Sigmoid colon (tissue), 4 donors: ENCODE measurements at regions not wholly inside any gene's neighbourhood (a gene's known extent, or its start where the extent isn't known, plus 50 kb on each side); places are given as distances from the start of the nearest gene placed in this dataset.

ENCODE experiments used
- EP300 ChIP-seq, 4 donors: sonication (generic); formaldehyde crosslinking; IDR thresholded peaks; one replicate each; pipeline ENCODE4 v1.6.1; 2017; ENCODE audit warnings: antibody characterized with exemption in 4 of 4
- POLR2A ChIP-seq, 2 donors: fragments of 450-650 bp; IDR thresholded peaks; one replicate each; pipeline ENCODE4 v1.6.1; 2016; ENCODE audit warnings: antibody characterized with exemption in 2 of 2, mild to moderate bottlenecking in 2 of 2, moderate library complexity in 2 of 2
- POLR2AphosphoS5 ChIP-seq, 4 donors: sonication (generic); formaldehyde crosslinking; IDR thresholded peaks; one replicate each; pipeline ENCODE4 v1.6.1; 2017; ENCODE audit warnings: antibody characterized with exemption in 4 of 4
- TF ChIP-seq, protein P1 (sequence below), 4 experiments: fragments of 450-650 bp in 3 of 4; fragments of 200-600 bp in 1 of 4; IDR thresholded peaks; one replicate each; pipeline ENCODE4 v1.5.1; 2016 to 2019; ENCODE audit warnings: antibody characterized with exemption in 4 of 4, mild to moderate bottlenecking in 3 of 4, moderate library complexity in 2 of 4

DNA sequence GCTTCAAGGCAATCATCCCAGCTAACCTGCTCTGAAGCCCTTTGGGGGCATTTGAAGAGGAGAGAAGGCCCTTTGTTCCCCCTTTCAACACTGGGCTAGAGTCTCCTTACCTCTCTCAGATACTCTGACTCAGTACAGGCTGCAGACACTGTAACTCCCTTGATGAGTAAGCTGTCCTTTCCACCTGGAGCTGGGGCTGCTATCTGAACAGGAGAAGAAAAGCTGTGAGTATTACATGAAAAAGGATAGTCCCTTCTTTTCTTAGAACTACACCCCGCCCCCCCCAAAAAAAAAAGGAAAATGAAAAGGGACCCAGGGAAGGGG lies 186.6 kb upstream of the PLEKHG7 start:
- TF ChIP-seq EP300 (IDR thresholded peaks at IDR 0.05), result no peak
- TF ChIP-seq POLR2AphosphoS5 (IDR thresholded peaks at IDR 0.05), result no peak
- TF ChIP-seq, protein P1, sequence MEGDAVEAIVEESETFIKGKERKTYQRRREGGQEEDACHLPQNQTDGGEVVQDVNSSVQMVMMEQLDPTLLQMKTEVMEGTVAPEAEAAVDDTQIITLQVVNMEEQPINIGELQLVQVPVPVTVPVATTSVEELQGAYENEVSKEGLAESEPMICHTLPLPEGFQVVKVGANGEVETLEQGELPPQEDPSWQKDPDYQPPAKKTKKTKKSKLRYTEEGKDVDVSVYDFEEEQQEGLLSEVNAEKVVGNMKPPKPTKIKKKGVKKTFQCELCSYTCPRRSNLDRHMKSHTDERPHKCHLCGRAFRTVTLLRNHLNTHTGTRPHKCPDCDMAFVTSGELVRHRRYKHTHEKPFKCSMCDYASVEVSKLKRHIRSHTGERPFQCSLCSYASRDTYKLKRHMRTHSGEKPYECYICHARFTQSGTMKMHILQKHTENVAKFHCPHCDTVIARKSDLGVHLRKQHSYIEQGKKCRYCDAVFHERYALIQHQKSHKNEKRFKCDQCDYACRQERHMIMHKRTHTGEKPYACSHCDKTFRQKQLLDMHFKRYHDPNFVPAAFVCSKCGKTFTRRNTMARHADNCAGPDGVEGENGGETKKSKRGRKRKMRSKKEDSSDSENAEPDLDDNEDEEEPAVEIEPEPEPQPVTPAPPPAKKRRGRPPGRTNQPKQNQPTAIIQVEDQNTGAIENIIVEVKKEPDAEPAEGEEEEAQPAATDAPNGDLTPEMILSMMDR (IDR thresholded peaks at IDR 0.05), result no peak
- no peak for TF ChIP-seq POLR2A (IDR thresholded peaks at IDR 0.05)
